K562 (cell line): ENCODE measurements at regions not wholly inside any gene's neighbourhood (a gene's known extent, or its start where the extent isn't known, plus 50 kb on each side); places are given as distances from the start of the nearest gene placed in this dataset.
A peak's percentile ranks its signal among the peaks of the same experiment; 100 is the strongest.

Source experiments
- ATAC-seq: fragments of 200-7000 bp; cut with Tn5 transposase; 3 replicates; pipeline ENCODE4 v1.9.1; 2020; ENCODE audit warnings: moderate library complexity
- BruUV-seq: library from RNA; stranded (reverse); fragments of 400-500 nt; replicated peaks from 2 replicates; lab custom pipeline; 2021; lab: Mats Ljungman, UMichigan
- CTCF ChIA-PET: fragments of 300-600 bp; formaldehyde crosslinking; extraction: SDS; loops from one replicate; lab custom pipeline; 2021; ENCODE audit warnings: low intra/inter-chr PET ratio; lab: Yijun Ruan, JAX
- POLR2A ChIA-PET: fragments of 300-600, 350-650 bp; sonication (Branson Sonifier 250); formaldehyde crosslinking; extraction: SDS; loops from one replicate; lab custom pipeline; 2021; ENCODE audit warnings: antibody characterized with exemption, inconsistent platforms; lab: Yijun Ruan, JAX
- DNase-seq, 4 experiments: peaks; one replicate each; pipeline versions ENCODE4 v3.0.0 to v3.0.0-alpha.2; 2011 to 2018; ENCODE audit warnings: low spot score in 3 of 4, mixed read lengths in 3 of 4; ENCODE audit errors: extremely low read depth in 1 of 4
- FAIRE-seq: peaks from 2 replicates; lab custom pipeline; 2011; peaks lifted over from hg19 to GRCh38; lab: Jason Lieb, UNC
- H2AFZ ChIP-seq: 2 replicates; pipeline ENCODE4 v1.6.0; 2011; ENCODE audit warnings: low read depth, low read length, control low read depth, inconsistent platforms
- H3K27ac ChIP-seq: fragments of 200-600 bp; 3 replicates; pipeline ENCODE4 v1.8.0; 2011; ENCODE audit warnings: low read depth, mild to moderate bottlenecking, control low read depth, inconsistent platforms, low read length, moderate library complexity, mixed read lengths; ENCODE audit errors: extremely low read depth
- H3K27me3 ChIP-seq, 2 experiments: fragments of 300-600 bp in 1 of 2; 2 replicates in 1 of 2; 3 replicates in 1 of 2; pipeline versions ENCODE4 v1.6.0 to v1.8.0; 2011; ENCODE audit warnings: inconsistent platforms in 2 of 2, low read length in 2 of 2, mild to moderate bottlenecking in 1 of 2, mixed read lengths in 1 of 2, moderate library complexity in 1 of 2; ENCODE audit not compliant: control insufficient read depth in 2 of 2, insufficient read depth in 2 of 2
- H3K36me3 ChIP-seq: fragments of 300-600 bp; 3 replicates; pipeline ENCODE4 v1.8.0; 2011; ENCODE audit warnings: mild to moderate bottlenecking, low read length, inconsistent platforms; ENCODE audit not compliant: control insufficient read depth, insufficient read depth
- H3K4me1 ChIP-seq, 2 experiments: fragments of 200-600 bp in 1 of 2; replicated peaks in 1 of 2; 2 replicates in 1 of 2; 3 replicates in 1 of 2; pipeline versions ENCODE4 v1.5.1 to v1.8.0; 2011; ENCODE audit warnings: inconsistent platforms in 2 of 2, low read length in 2 of 2, mild to moderate bottlenecking in 1 of 2, mixed read lengths in 1 of 2, moderate library complexity in 1 of 2; ENCODE audit not compliant: control insufficient read depth in 2 of 2, insufficient read depth in 2 of 2
- H3K4me2 ChIP-seq: 2 replicates; pipeline ENCODE4 v1.6.1; 2011; ENCODE audit warnings: low read length, control low read depth, inconsistent platforms, mixed read lengths; ENCODE audit not compliant: insufficient read depth
- H3K4me3 ChIP-seq: fragments of 200-600 bp; sonication (generic), shearing (Covaris generic); 2 replicates; pipeline ENCODE4 v1.5.1; 2016; ENCODE audit warnings: control low read depth, inconsistent platforms
- H3K79me2 ChIP-seq: fragments of 200-600 bp; 3 replicates; pipeline ENCODE4 v1.8.0; 2011; ENCODE audit warnings: low read length, inconsistent platforms; ENCODE audit not compliant: control insufficient read depth, insufficient read depth
- H3K9ac ChIP-seq, 2 experiments: 2 replicates each; pipeline versions ENCODE4 v1.6.0 to v1.6.1; 2011; ENCODE audit warnings: low read depth in 2 of 2, low read length in 2 of 2, control low read depth in 1 of 2, inconsistent platforms in 1 of 2, mild to moderate bottlenecking in 1 of 2, mixed read lengths in 1 of 2; ENCODE audit not compliant: insufficient read depth in 1 of 2
- H3K9me1 ChIP-seq: one replicate; pipeline ENCODE4 v1.6.0; 2011; ENCODE audit warnings: inconsistent platforms, mild to moderate bottlenecking, low read length, moderate library complexity; ENCODE audit not compliant: control insufficient read depth, insufficient read depth
- H3K9me3 ChIP-seq: replicated peaks from 2 replicates; pipeline ENCODE4 v1.5.1; 2011; ENCODE audit warnings: low read depth, low read length, inconsistent platforms; ENCODE audit not compliant: control insufficient read depth, insufficient read depth
- H4K20me1 ChIP-seq: replicated peaks from 2 replicates; pipeline ENCODE4 v1.6.1; 2011; ENCODE audit warnings: low read length, inconsistent platforms, mixed read lengths; ENCODE audit not compliant: control insufficient read depth, insufficient read depth
- AFF4 ChIP-seq: sonication (generic); formaldehyde crosslinking; IDR thresholded peaks from 2 replicates; pipeline ENCODE4 v1.8.0; 2023; ENCODE audit warnings: mild to moderate bottlenecking, missing genetic modification reagents
- GTF2F1 ChIP-seq: IDR thresholded peaks from 2 replicates; pipeline ENCODE4 v1.6.1; 2011; ENCODE audit warnings: low read depth, low read length, improper control_type of control experiment
- HOXB6 ChIP-seq: fragments of 250-450 bp; sonication (Bioruptor Pico); IDR thresholded peaks from 2 replicates; pipeline ENCODE4 v1.5.1; 2022; ENCODE audit warnings: mild to moderate bottlenecking, borderline replicate concordance
- IRF1 ChIP-seq: sonication (generic); formaldehyde crosslinking; IDR thresholded peaks from 2 replicates; pipeline ENCODE4 v1.8.0; 2022; ENCODE audit warnings: missing genetic modification reagents, mild to moderate bottlenecking, borderline replicate concordance
- NR2C1 ChIP-seq, 2 experiments: fragments of 450-650 bp; IDR thresholded peaks; 2 replicates each; pipeline ENCODE4 v1.6.1; 2017; ENCODE audit warnings: mild to moderate bottlenecking in 2 of 2, antibody characterized with exemption in 1 of 2, inconsistent platforms in 1 of 2, missing compliant biosample characterization in 1 of 2, missing genetic modification characterization in 1 of 2
- NR2C2 ChIP-seq, 2 experiments: fragments of 200-800 bp in 1 of 2; sonication (Bioruptor generic) in 1 of 2; sonication (generic) in 1 of 2; formaldehyde crosslinking in 1 of 2; IDR thresholded peaks; 2 replicates each; pipeline versions ENCODE4 v1.6.1 to v1.8.0; 2016 to 2022; ENCODE audit warnings: mild to moderate bottlenecking in 1 of 2, missing compliant biosample characterization in 1 of 2, missing genetic modification characterization in 1 of 2, missing genetic modification reagents in 1 of 2
- PHF20 ChIP-seq: fragments of 450-650 bp; IDR thresholded peaks from 2 replicates; pipeline ENCODE4 v1.6.1; 2018; ENCODE audit not compliant: partially characterized antibody
- SAP30 ChIP-seq: fragments of 200-600 bp; sonication (generic); IDR thresholded peaks from 2 replicates; pipeline ENCODE4 v1.6.1; 2012; ENCODE audit warnings: borderline replicate concordance, low read depth, mild to moderate bottlenecking, moderate library complexity, low read length, control low read depth, inconsistent platforms; ENCODE audit not compliant: insufficient read depth, poor library complexity, severe bottlenecking
- ZNF274 ChIP-seq: IDR thresholded peaks from 2 replicates; pipeline ENCODE4 v1.6.1; 2011; ENCODE audit warnings: low read depth, mild to moderate bottlenecking, low read length, moderate library complexity, borderline replicate concordance
- WGBS: fragments of 100-300 bp; shearing (Covaris generic); methylation state at CpG from one replicate; pipeline ENCODE4 v1.1.6; 2016; ENCODE audit warnings: low coverage, mixed read lengths; ENCODE audit not compliant: insufficient coverage; ENCODE audit errors: missing lambda C conversion rate; 5-methylcytosine and 5-hydroxymethylcytosine counted together
- in situ Hi-C: fragments of 300-500 bp; cut with MboI; formaldehyde crosslinking; loops from 4 replicates; pipeline ENCODE4 v1.15.0; 2018; ENCODE audit warnings: inconsistent platforms, mixed read lengths
- intact Hi-C: fragments of 100-400 bp; cut with micrococcal nuclease; formaldehyde crosslinking; loops from 2 replicates; pipeline ENCODE4 v1.14.2; 2022

GRCh38 chr13:73290844-73291243 lies 232.0 kb downstream of the KLF5 start:
- Histone ChIP-seq H3K9me1 (no peaks in the 10 kb centered on the region), H3K9me3 (no peaks in the 10 kb centered on the region), H3K9ac (no peak overlapping the region), H2AFZ (no peak overlapping the region), H3K36me3 (no peaks in the 10 kb centered on the region), H3K4me3 (no peak overlapping the region), H3K4me1 (no peaks in the 10 kb centered on the region), H3K27me3 (no peaks in the 10 kb centered on the region), H3K79me2 (no peaks in the 10 kb centered on the region), H3K27ac (no peak overlapping the region), H4K20me1 (no peaks in the 10 kb centered on the region), H3K4me2 (no peak overlapping the region)
- DNase-seq (no peak), FAIRE-seq (no peak), ATAC-seq (no peak)
- no TSS peak for BruUV-seq
- in situ Hi-C loops, result no loop called here
- intact Hi-C loops, result no loop called here
- CTCF ChIA-PET, result no interaction called here
- TF ChIP-seq IRF1 (CRISPR knock-in tag), result no peak
- no peak for TF ChIP-seq PHF20
- TF ChIP-seq ZNF274, result no peak
- TF ChIP-seq GTF2F1, result no peak
- TF ChIP-seq SAP30, result no peak
- POLR2A ChIA-PET, result no interaction called here
- 0% methylated on average over 4 of the region's 4 CpGs for WGBS

GRCh38 chr13:73288596-73288995 lies 229.8 kb downstream of the KLF5 start:
- CTCF ChIA-PET, result no interaction called here
- no peak overlapping the region for H3K27ac ChIP-seq
- 0% methylated on average over 4 of the region's 6 CpGs for WGBS
- no peaks in the 10 kb centered on the region for H4K20me1 ChIP-seq
- no TSS peak for BruUV-seq
- intact Hi-C loops (loop anchor here (10.0 kb wide), 1 partner anchor 416 kb away; no protein-coding TSS in a partner anchor), in situ Hi-C loops (no loop called here)
- H3K4me3 ChIP-seq, result no peak overlapping the region
- ATAC-seq (no peak), DNase-seq (no peak), FAIRE-seq (no peak)
- POLR2A ChIA-PET, result no interaction called here
- no peaks in the 10 kb centered on the region for H3K9me3 ChIP-seq
- H3K9ac ChIP-seq, result no peak overlapping the region
- H3K4me2 ChIP-seq, result no peak overlapping the region
- H3K9me1 ChIP-seq, result no peaks in the 10 kb centered on the region
- H3K36me3 ChIP-seq, result no peaks in the 10 kb centered on the region
- no peaks in the 10 kb centered on the region for H3K4me1 ChIP-seq
- no peaks in the 10 kb centered on the region for H3K27me3 ChIP-seq
- H3K79me2 ChIP-seq, result no peaks in the 10 kb centered on the region
- H2AFZ ChIP-seq, result 0 out of 2 replicates have a peak overlapping the region, but pooled peaks have one; percentile 32
- TF ChIP-seq NR2C2 (CRISPR knock-in tag; IDR thresholded peaks at IDR 0.05), result no peak
- peak; percentile 70 for TF ChIP-seq NR2C2 (tag; IDR thresholded peaks at IDR 0.05)
- no peak for TF ChIP-seq HOXB6 (CRISPR knock-in tag)
- no peak for TF ChIP-seq AFF4
- TF ChIP-seq NR2C1 (IDR thresholded peaks at IDR 0.05), result no peak
- peak; percentile 47; the same call in 1 of the 2 replicates for TF ChIP-seq NR2C1 (tag; IDR thresholded peaks at IDR 0.05)
